ENCODE measurements at regions not wholly inside any gene's neighbourhood (a gene's known extent, or its start where the extent isn't known, plus 50 kb on each side); places are given as distances from the start of the nearest gene placed in this dataset.

DNA sequence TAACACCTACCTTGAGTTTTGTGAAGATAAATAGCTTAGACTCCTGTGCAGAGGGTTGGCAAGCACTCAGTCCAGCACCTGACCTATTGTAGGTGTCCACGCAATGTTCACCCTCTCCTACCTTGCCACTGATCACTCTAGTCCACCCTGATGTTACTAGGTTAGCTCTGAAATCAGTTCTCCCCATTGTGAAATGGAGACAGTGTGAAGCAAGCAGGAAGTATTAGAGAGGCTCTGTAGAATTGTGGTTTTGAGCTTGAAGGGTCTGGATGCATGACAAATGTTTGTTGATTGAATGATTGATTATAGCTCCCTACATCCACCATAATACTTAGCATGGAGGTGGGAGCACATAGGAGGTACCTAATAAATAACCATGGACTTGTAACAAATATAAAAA, 199.7 kb downstream of the RPLP1 start:
- peaks cover 7 to 27% (median 15%) of the 10 kb centered on the region in 3 donors for H3K27me3 Mint-ChIP-seq (ENCODE audit: low read depth in 3 of 3)

DNA sequence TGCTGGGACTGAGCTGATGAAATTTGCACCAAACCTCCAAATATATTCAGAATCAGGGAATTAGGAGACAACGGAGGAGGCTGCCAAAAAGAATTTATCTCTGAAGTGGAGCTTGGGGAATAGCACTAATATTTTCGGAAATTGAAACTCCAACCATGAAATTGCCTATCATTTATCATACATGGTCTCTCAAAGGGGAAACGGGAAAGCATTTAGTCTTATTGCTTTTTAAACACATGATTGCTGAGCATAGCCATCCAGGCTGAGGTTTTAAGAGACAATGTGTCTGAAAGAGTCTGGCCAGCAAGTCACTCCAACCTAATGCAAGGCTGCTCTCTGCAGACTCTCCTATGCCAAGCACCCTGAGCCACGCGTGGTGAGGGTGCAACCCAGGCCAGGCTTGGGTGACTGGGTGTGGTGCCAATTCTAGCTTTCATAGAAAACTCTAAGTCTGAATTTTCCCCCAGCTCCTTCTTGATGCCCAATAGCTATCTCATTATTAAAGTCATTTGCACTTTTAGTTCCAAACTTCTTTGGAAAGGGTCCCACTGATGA, 200.2 kb downstream of the RPLP1 start:
- Mint-ChIP-seq H3K36me3 (peaks cover 0 to 4% (median 0%) of the 10 kb centered on the region in 3 donors), H3K9me3 (no peaks in the 10 kb centered on the region), H3K4me1 (peaks cover 17 to 23% of the 10 kb centered on the region in 2 donors), H3K4me3 (peak overlapping the region in 1 of 5 donors; percentile 8), H3K27me3 (ENCODE audit: low read depth in 3 of 3) (peaks cover 8 to 21% (median 16%) of the 10 kb centered on the region in 3 donors), H3K27ac (no peak overlapping the region)
- DNase-seq = peak in 2 of 3 donors; percentile 42 to 53

More for the DNA sequence above, 199.7 kb downstream of the RPLP1 start:
- DNase-seq = no peak
- Mint-ChIP-seq H3K36me3 (peaks cover 0 to 4% (median 0%) of the 10 kb centered on the region in 3 donors), H3K4me3 (peak overlapping the region in 1 of 5 donors; percentile 8), H3K9me3 (no peaks in the 10 kb centered on the region), H3K27ac (no peak overlapping the region), H3K4me1 (peaks cover 17 to 23% of the 10 kb centered on the region in 2 donors)

DNA sequence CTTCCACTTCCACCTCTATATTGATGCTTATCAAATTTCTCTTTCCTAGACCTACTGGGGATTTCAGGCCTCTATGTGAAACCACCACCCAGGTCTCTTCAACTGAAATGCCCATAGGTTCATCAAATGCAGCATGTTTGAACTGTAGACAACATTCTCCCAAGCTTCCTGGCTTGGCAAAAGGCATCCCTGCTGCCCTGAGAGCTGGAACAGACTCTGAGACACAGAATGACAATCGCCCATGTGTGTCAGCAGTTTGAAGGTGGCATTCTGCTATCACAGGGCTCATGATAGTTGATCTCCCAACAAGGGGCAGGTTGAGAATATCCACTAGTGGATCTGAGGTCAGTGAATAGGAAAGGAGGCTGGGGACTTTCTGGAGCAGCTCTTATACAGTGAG, 200.7 kb downstream of the RPLP1 start:
- H3K27me3 Mint-ChIP-seq (ENCODE audit: low read depth in 3 of 3) = peaks cover 8 to 22% (median 17%) of the 10 kb centered on the region in 3 donors
- H3K4me1 Mint-ChIP-seq = peaks cover 17 to 23% of the 10 kb centered on the region in 2 donors
- H3K4me3 Mint-ChIP-seq = no peak overlapping the region
- peaks cover 0 to 4% (median 0%) of the 10 kb centered on the region in 3 donors for H3K36me3 Mint-ChIP-seq
- no peak for DNase-seq
- no peaks in the 10 kb centered on the region for H3K9me3 Mint-ChIP-seq
- H3K27ac Mint-ChIP-seq = no peak overlapping the region

DNA sequence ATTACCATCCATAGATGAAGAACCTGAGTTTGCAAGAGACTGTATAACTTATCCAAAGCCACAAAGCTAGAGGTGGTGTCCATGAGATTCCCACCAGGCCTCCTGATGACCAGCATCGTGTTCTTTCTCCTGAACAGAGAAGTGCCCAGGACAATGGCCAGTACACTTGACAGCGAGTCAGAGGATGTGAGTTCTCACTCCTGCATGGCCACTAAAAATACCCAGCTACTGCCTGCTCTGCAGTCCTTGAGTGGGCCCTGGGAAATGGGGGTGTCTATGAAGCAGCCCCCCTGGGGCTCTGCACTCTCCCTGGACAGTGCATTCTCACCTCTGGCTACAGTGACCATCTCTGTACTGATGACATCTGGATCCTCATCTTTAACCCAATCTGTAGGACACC, 201.2 kb downstream of the RPLP1 start:
- Mint-ChIP-seq H3K36me3 (peaks cover 0 to 4% (median 0%) of the 10 kb centered on the region in 3 donors), H3K27me3 (ENCODE audit: low read depth in 3 of 3) (peaks cover 8 to 18% (median 16%) of the 10 kb centered on the region in 3 donors)

DNA sequence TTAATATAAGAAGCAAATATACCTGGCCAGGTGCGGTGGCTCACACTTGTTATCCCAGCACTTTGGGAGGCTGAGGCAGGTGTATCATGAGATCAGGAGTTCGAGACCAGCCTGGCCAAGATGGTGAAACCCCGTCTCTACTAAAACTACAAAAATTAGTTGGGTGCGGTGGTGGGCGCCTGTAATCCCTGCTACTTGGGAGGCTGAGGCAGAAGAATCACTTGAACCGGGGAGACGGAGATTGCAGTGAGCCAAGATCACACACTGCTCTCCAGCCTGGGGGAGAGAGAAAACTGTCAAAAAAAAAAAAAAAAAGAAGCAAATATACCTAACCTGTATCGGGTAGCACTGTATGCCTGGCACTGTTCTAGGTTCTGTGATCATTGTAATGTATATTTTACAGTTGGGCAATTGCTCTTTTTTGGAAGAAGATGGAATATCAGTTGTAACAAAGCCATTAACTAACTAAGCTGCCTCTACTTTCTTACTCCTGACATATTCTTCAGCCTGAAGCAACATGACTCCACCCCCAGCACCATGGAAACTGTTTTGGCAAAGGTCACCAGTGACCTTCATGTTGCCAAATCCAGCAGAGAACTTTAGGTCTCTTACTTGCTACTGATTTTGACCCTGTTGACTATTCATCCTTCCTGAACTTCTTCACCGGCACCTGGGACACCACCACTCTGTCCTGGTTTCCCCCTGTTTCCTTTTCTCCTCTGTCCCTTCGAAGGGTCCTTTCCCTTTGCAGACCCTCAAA, 203.8 kb downstream of the RPLP1 start:
- Mint-ChIP-seq H3K4me1 (peaks cover 17 to 22% of the 10 kb centered on the region in 2 donors), H3K27me3 (ENCODE audit: low read depth in 3 of 3) (peaks cover 5 to 10% (median 8%) of the 10 kb centered on the region in 3 donors), H3K27ac (no peak overlapping the region), H3K36me3 (no peaks in the 10 kb centered on the region), H3K4me3 (no peak overlapping the region), H3K9me3 (no peaks in the 10 kb centered on the region)
- DNase-seq = no peak

More for the DNA sequence above, 201.2 kb downstream of the RPLP1 start:
- no peak for DNase-seq
- Mint-ChIP-seq H3K9me3 (no peaks in the 10 kb centered on the region), H3K4me3 (no peak overlapping the region), H3K27ac (no peak overlapping the region), H3K4me1 (peaks cover 17 to 23% of the 10 kb centered on the region in 2 donors)

DNA sequence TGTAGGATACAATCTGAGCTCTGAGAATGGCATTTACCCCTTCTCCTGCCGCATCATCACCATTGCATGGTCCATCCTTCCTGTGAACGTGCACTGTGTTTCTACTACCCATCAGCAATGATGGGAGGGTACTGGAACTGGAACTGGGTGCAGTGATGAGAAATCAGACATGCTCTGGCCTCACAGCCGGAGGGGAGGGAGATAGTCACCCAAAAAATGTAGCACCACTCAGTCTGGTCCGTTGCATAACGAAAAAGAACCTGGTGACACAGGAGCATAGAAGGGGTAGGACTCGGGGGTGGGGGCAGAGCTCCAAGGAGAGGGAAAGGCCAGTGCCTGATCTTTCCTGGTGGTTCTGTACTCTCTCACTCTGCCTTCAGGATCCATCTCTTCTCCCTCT, 205.0 kb downstream of the RPLP1 start:
- Mint-ChIP-seq H3K36me3 (no peaks in the 10 kb centered on the region), H3K9me3 (no peaks in the 10 kb centered on the region), H3K4me3 (no peak overlapping the region), H3K27me3 (ENCODE audit: low read depth in 3 of 3) (peaks cover 7 to 10% (median 8%) of the 10 kb centered on the region in 3 donors), H3K4me1 (peaks cover 8 to 10% of the 10 kb centered on the region in 2 donors), H3K27ac (no peak overlapping the region)
- DNase-seq = no peak

DNA sequence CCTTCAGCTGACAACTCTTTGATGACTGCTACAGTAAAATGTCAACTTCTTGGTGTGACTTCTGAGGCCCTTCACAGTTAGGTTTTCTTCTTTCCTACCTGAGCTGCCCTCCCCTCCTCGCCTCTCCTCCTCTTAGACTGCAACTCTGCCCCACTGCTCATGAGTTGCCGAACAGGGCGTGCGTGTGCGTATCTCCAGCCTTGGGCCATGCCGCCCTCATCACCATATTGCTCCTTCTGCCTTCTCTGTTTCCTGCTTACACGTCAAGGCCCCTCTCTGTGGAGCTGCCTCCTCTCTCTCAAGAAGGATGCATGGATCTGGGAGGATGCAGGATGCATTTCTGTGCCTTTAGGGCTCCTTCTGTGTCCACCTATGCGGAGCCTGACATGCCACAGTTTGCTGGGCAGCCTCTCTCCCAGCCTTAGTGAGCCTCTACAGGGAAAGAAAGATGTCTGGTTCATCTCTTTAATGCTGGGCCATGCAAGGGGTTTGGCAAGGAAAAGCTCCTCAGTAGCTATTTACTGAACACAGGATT, 205.9 kb downstream of the RPLP1 start:
- no peaks in the 10 kb centered on the region for H3K9me3 Mint-ChIP-seq
- no peaks in the 10 kb centered on the region for H3K36me3 Mint-ChIP-seq
- peaks cover 7 to 14% (median 8%) of the 10 kb centered on the region in 3 donors for H3K27me3 Mint-ChIP-seq (ENCODE audit: low read depth in 3 of 3)
- DNase-seq = no peak
- no peak overlapping the region for H3K4me3 Mint-ChIP-seq
- peaks cover 0 to 2% of the 10 kb centered on the region in 2 donors for H3K4me1 Mint-ChIP-seq
- no peak overlapping the region for H3K27ac Mint-ChIP-seq

DNA sequence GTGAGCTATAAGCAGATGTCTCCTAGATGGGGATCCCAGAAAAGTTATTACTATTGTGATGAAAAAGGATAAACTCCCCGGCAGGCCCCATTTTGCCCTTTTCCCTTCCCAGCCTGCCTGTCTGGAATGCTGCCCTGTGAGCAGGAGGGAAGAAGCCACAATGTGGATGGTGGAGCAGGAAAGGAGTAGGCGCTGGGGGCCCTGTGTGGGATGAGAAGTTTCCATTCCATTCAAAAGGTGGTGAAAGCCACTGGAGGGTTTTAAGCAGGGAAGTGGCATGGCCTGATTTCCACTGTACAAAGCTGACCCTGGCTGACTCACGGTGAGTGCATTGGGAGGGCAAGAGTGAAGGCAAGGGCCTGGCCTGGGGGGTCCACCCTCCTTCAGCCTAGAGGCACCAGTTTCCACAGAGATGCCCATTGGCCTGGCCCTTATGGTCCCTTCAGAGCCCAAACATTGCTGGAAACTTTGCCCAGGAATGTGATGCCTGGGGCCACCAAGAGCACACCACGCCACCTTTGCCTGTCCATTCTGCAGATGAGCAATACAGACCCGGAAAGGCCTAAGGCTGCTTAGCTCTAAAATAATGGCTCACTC, 206.9 kb downstream of the RPLP1 start:
- H3K9me3 Mint-ChIP-seq = no peaks in the 10 kb centered on the region
- no peak overlapping the region for H3K27ac Mint-ChIP-seq
- no peaks in the 10 kb centered on the region for H3K36me3 Mint-ChIP-seq
- peaks cover 0 to 2% of the 10 kb centered on the region in 2 donors for H3K4me1 Mint-ChIP-seq
- no peak for DNase-seq
- H3K4me3 Mint-ChIP-seq = no peak overlapping the region
- peaks cover 7 to 14% (median 8%) of the 10 kb centered on the region in 3 donors for H3K27me3 Mint-ChIP-seq (ENCODE audit: low read depth in 3 of 3)

DNA sequence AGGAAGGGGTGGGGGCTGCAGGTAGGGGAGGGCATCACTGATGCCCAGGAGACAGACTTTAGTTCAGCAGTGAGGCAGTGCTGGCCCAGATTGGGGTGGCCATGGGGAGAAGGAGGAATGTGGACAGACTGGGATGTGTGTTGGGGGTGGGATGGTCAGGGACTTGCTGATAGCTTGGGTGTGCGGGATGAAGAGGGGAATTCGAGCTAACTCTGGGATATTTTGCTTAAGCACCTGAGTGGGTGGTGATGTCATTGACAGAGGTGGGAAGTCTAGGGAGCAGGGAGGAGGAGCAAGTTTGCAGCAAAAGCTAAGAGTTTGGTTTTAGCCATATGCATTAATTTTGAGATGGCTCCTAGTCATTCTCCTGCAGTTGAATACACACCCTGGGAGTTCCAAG, 207.5 kb downstream of the RPLP1 start:
- DNase-seq = no peak
- Mint-ChIP-seq H3K36me3 (no peaks in the 10 kb centered on the region), H3K27me3 (ENCODE audit: low read depth in 3 of 3) (peaks cover 7 to 14% (median 8%) of the 10 kb centered on the region in 3 donors), H3K27ac (no peak overlapping the region), H3K4me3 (no peak overlapping the region), H3K9me3 (no peaks in the 10 kb centered on the region), H3K4me1 (peaks cover 0 to 7% of the 10 kb centered on the region in 2 donors)

DNA sequence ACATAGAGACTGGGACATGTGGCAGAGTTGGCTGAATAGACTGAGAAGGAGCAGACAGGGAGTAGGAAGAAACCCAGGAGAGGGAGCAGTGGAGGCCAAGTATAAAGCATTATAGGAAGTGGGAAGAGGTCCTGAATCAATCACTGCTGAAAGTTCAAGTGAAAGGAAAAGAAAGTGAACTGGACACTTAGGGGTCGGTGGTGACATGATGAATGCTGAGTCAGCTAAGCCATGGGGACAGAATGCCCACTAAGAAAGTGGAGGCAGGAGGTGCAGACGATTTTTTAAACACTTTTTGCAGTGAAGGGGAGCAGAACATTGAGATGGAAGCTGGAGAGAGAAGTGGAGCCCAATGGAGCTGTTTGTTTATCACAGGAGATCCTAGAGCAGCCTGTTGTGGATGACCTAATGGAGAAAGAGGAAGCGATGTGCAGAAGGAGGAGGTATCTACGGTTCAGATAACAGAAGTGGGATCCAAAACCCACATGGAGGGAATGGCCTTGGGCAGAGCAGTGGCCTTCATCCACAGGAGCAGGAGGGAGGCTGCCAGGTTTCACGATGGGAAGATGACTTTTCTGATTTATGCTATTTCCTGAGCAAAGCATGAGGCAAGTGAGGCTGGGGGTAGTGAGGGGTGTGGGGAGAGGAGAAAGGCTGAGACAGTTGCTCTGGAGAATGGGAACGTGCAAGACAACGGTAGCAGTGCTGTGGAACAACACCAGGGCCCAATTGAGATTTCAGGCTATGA, 208.2 kb downstream of the RPLP1 start:
- no peak for DNase-seq
- H3K4me1 Mint-ChIP-seq = peaks cover 5 to 15% of the 10 kb centered on the region in 2 donors
- H3K27ac Mint-ChIP-seq = no peak overlapping the region
- no peaks in the 10 kb centered on the region for H3K36me3 Mint-ChIP-seq
- H3K4me3 Mint-ChIP-seq = no peak overlapping the region
- H3K9me3 Mint-ChIP-seq = no peaks in the 10 kb centered on the region
- peaks cover 7 to 14% (median 8%) of the 10 kb centered on the region in 3 donors for H3K27me3 Mint-ChIP-seq (ENCODE audit: low read depth in 3 of 3)

DNA sequence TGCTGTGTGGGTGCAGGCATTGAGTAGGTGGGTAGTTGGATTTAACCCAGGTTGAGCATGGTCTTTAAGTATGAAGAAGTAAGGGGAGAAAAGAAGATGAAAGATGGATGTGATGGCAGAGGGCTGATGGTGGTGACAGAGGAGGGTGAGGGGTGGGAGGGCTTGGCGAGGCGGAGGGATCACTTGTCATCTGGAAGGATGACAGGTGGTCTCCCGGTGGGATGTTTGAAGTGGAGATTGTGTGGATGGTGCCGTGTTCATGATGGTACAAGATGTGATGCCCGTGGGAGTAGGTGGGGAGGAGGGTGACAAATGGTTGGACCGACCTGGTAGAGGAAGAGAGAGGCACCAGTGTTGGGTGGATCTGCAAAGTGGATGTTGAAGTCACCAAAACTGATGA, 208.8 kb downstream of the RPLP1 start:
- DNase-seq = no peak
- Mint-ChIP-seq H3K4me1 (peaks cover 11 to 21% of the 10 kb centered on the region in 2 donors), H3K4me3 (no peak overlapping the region), H3K9me3 (no peaks in the 10 kb centered on the region), H3K27me3 (ENCODE audit: low read depth in 3 of 3) (peaks cover 8 to 14% (median 9%) of the 10 kb centered on the region in 3 donors), H3K36me3 (no peaks in the 10 kb centered on the region), H3K27ac (no peak overlapping the region)

DNA sequence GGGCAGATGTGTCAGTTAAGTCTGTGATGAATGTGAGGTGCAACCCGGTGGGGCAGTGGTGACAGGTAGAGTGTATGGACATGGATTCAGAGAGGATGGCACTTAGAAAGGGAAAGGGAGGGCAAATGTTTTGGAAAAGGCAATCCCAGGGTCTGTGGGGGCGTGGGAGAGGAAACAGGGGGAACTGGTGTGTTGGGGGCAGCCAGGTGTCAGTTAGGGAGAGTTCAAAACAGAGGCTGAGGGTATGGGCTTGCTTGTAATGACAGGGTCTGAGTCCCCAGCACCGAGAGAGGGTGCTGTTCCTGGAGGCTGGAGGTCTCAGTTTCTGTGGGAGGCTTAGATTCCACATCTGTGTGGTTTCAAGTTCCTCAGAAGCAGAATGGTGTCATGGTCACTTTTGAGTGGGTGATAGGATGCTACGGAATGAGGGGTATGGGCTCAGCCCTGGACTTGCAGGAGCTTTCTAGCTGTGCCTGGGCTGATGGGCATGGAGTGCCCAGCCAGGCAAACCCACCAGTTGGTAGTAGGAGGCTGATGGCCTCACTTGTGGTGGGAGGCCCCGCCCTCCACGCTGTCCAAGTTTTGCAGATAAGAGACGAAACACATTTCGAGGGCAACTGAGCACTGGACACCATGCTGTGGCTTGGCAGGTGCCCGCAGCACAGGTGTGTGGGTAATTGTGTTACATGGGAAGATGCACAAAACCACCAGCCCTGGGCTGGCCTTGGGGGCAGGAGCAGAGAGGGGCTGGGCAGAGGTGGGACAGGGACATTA, 209.4 kb downstream of the RPLP1 start:
- H3K4me3 Mint-ChIP-seq = no peak overlapping the region
- H3K36me3 Mint-ChIP-seq = no peaks in the 10 kb centered on the region
- H3K4me1 Mint-ChIP-seq = peaks cover 17 to 27% of the 10 kb centered on the region in 2 donors
- H3K9me3 Mint-ChIP-seq = no peaks in the 10 kb centered on the region
- DNase-seq = no peak
- no peak overlapping the region for H3K27ac Mint-ChIP-seq
- H3K27me3 Mint-ChIP-seq (ENCODE audit: low read depth in 3 of 3) = peaks cover 4 to 10% (median 8%) of the 10 kb centered on the region in 3 donors

DNA sequence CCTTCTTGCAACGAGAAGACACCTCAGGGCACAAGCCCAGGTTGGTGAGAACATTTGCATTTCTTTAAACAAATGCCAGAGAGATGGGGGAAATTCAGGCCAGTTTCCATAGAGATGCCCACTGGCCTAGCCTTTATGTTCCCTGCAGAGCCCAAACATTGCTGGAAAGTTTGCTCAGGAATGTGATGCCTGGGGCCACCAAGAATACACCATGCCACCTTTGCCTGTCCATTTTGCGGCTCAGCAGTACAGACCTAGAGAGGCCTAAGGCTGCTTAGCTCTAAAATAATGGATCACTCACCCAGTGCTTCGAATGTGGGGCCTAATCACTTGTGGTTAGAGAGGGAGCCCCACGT, 210.0 kb downstream of the RPLP1 start:
- Mint-ChIP-seq H3K36me3 (no peaks in the 10 kb centered on the region), H3K4me3 (no peak overlapping the region), H3K4me1 (peaks cover 22 to 30% of the 10 kb centered on the region in 2 donors), H3K9me3 (no peaks in the 10 kb centered on the region), H3K27me3 (ENCODE audit: low read depth in 3 of 3) (peaks cover 3 to 7% (median 4%) of the 10 kb centered on the region in 3 donors), H3K27ac (no peak overlapping the region)
- no peak for DNase-seq

Data from immature natural killer cell (primary cell).